ENCODE measurements at regions not wholly inside any gene's neighbourhood (a gene's known extent, or its start where the extent isn't known, plus 50 kb on each side); places are given as distances from the start of the nearest gene placed in this dataset.
A peak's percentile ranks its signal among the peaks of the same experiment; 100 is the strongest.
"Not testable (repeated sequence)": the region's sequence is repeated elsewhere in the genome, so short reads cannot be mapped to it uniquely, and the experiment has no call there.

- peaks cover 0 to 8% of the 10 kb centered on the region in 2 donors for H3K9me3 Mint-ChIP-seq
- DNase-seq (ENCODE audit: low spot score in 2 of 2) (no peak), ATAC-seq (no peak)
- no peak overlapping the region for H3K27ac Mint-ChIP-seq
- H3K36me3 Mint-ChIP-seq = no peaks in the 10 kb centered on the region
These were observed 187.9 kb upstream of the LMCD1 start for GRCh38 chr3:8313560-8314267.

DNA sequence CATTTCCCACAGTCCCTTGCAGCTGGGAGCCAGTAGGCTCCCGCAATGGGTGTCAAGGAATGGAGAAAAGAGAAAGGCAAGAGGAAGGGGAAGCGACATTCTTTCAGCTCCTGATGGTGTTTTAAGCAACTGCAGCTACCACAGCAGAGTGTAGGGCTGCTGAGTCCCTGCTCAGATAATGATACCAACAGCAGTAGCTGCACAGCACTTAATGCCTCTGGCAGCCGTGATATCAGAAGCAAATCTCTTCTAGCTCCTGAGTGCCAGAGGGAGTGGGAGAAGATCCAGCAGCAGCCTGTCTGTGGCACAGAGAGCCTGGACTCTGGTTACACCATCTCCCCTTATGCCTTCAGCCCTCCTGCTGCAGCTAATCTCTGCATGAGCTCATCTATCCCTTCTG is 186.1 kb upstream of the LMCD1 start:
- H3K27ac Mint-ChIP-seq; DNase-seq (ENCODE audit: low spot score in 2 of 2); ATAC-seq; H3K36me3 Mint-ChIP-seq; H3K9me3 Mint-ChIP-seq: not testable (repeated sequence)

GRCh38 chr3:8317661-8318649 is 183.7 kb upstream of the LMCD1 start:
- H3K36me3 Mint-ChIP-seq = no peaks in the 10 kb centered on the region
- DNase-seq (ENCODE audit: low spot score in 2 of 2) = no peak
- no peaks in the 10 kb centered on the region for H3K9me3 Mint-ChIP-seq
- no peak for ATAC-seq
- no peak overlapping the region for H3K27ac Mint-ChIP-seq

DNA sequence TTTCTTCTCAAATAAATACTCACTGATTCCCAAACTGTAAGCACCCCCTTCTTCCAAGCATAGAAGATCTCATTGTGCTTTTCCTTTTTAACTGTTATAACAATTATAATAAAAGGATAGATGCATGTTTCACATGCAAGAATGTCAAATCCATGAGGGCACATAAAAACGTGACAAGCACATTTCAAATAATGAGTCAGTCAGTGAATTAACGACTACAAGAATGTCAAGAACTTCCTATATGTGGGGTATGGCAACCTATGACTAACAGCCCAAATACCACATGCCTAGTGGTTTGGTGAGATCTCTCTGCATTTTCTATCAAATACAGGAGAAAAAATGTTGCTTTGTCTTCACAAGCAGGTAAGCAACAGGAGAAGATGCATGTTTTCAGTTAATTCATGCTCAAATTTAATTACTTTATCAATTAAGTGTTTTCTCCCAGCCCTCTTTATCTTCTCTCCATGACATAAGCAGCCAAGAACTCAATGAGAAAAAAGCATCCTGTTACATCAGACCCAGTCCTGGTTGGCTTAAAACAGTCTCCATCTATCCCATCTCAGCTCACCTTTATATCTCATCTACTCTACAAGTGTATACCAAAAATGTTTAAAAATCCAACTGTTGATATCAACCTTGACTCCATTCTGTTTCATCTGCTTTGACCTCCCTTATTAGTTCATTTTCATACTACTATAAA is 181.5 kb upstream of the LMCD1 start:
- ATAC-seq = peak; percentile 54 to 84
- no peaks in the 10 kb centered on the region for H3K36me3 Mint-ChIP-seq
- no peak overlapping the region for H3K27ac Mint-ChIP-seq
- DNase-seq (ENCODE audit: low spot score in 2 of 2) = no peak
- no peaks in the 10 kb centered on the region for H3K9me3 Mint-ChIP-seq

GRCh38 chr3:8320711-8321458 is 180.7 kb upstream of the LMCD1 start:
- ATAC-seq (no peak), DNase-seq (ENCODE audit: low spot score in 2 of 2) (no peak)
- Mint-ChIP-seq H3K36me3 (no peaks in the 10 kb centered on the region), H3K27ac (no peak overlapping the region), H3K9me3 (no peaks in the 10 kb centered on the region)

GRCh38 chr3:8324747-8325146 is 176.9 kb upstream of the LMCD1 start:
- ATAC-seq = peak; percentile 56 to 76

DNA sequence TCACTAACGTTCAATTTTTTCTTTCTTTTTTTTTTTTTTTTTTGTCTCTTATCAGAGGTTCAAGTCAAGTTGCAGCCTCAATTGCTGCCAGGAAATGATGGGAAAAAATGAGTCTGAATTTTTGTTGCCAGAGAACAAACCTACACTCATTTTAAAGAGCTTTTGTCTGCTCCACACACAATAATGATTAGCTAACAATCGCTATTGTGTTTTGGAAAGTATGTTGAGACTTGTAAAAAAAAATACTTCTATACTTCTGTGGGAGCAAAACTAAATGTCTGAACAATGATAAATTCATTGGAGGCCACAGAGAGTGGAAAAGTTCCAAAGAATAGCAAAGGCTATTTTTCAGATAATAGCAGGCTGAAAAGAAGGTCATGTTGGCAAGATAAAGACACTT is 176.3 kb upstream of the LMCD1 start:
- no peak for ATAC-seq
- no peaks in the 10 kb centered on the region for H3K9me3 Mint-ChIP-seq
- H3K27ac Mint-ChIP-seq = no peak overlapping the region
- DNase-seq (ENCODE audit: low spot score in 2 of 2) = no peak
- H3K36me3 Mint-ChIP-seq = no peaks in the 10 kb centered on the region

More at GRCh38 chr3:8324747-8325146, 176.9 kb upstream of the LMCD1 start:
- peak in 1 of 2 donors; percentile 19 for DNase-seq (ENCODE audit: low spot score in 2 of 2)
- H3K36me3 Mint-ChIP-seq = no peaks in the 10 kb centered on the region
- no peak overlapping the region for H3K27ac Mint-ChIP-seq
- H3K9me3 Mint-ChIP-seq = no peaks in the 10 kb centered on the region

DNA sequence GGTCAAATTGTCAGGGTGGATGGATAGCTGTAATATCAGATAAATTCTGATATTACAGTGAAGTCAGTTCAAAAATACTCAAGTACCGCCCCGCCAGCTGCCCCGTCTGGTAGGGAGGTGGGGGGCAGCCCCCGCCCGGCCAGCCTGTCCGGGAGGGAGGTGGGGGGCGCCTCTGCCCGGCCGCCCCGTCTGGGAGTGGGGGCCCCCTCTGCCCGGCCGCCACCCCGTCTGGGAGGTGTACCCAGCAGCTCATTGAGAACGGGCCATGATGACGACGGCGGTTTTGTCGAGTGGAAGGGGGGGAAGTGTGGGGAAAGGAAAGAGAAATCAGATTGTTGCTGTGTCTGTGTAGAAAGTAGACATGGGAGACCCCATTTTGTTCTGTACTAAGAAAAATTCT is 175.8 kb upstream of the LMCD1 start:
- H3K9me3 Mint-ChIP-seq; DNase-seq (ENCODE audit: low spot score in 2 of 2); ATAC-seq; H3K27ac Mint-ChIP-seq; H3K36me3 Mint-ChIP-seq: not testable (repeated sequence)

GRCh38 chr3:8327739-8328138 is 173.9 kb upstream of the LMCD1 start:
- no peaks in the 10 kb centered on the region for H3K36me3 Mint-ChIP-seq
- no peak overlapping the region for H3K27ac Mint-ChIP-seq
- H3K9me3 Mint-ChIP-seq = peaks cover 0 to 2% of the 10 kb centered on the region in 2 donors
- ATAC-seq (no peak), DNase-seq (ENCODE audit: low spot score in 2 of 2) (no peak)

- ATAC-seq = no peak
These were observed 172.7 kb upstream of the LMCD1 start for GRCh38 chr3:8328967-8329366.

GRCh38 chr3:8329598-8329997 is 172.0 kb upstream of the LMCD1 start:
- H3K36me3 Mint-ChIP-seq = no peaks in the 10 kb centered on the region
- DNase-seq (ENCODE audit: low spot score in 2 of 2) = no peak

More at GRCh38 chr3:8328967-8329366, 172.7 kb upstream of the LMCD1 start:
- DNase-seq (ENCODE audit: low spot score in 2 of 2) = no peak
- Mint-ChIP-seq H3K9me3 (peaks cover 0 to 4% of the 10 kb centered on the region in 2 donors), H3K36me3 (no peaks in the 10 kb centered on the region), H3K27ac (no peak overlapping the region)

DNA sequence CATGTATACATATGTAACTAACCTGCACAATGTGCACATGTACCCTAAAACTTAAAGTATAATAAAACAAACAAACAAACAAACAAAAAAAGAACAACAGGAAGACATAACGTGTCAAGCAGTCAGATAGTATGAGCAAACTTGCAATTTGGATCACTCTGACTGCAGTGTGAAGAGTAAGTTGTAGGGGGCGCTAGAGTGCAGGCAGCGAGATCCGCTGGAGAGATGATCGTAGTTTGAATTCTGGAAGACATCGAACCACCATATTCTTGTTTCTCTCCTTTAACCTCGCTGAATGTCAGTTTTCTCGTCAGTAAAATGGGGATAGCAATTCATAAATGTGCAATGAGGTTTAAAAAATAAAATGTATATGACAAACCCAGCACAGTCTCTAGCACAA is 165.2 kb upstream of the LMCD1 start:
- H3K36me3 Mint-ChIP-seq = no peaks in the 10 kb centered on the region
- no peak overlapping the region for H3K27ac Mint-ChIP-seq
- H3K9me3 Mint-ChIP-seq = peaks cover 0 to 4% of the 10 kb centered on the region in 2 donors
- no peak for ATAC-seq
- no peak for DNase-seq (ENCODE audit: low spot score in 2 of 2)

More at GRCh38 chr3:8329598-8329997, 172.0 kb upstream of the LMCD1 start:
- Mint-ChIP-seq H3K9me3 (peaks cover 0 to 4% of the 10 kb centered on the region in 2 donors), H3K27ac (no peak overlapping the region)
- no peak for ATAC-seq

DNA sequence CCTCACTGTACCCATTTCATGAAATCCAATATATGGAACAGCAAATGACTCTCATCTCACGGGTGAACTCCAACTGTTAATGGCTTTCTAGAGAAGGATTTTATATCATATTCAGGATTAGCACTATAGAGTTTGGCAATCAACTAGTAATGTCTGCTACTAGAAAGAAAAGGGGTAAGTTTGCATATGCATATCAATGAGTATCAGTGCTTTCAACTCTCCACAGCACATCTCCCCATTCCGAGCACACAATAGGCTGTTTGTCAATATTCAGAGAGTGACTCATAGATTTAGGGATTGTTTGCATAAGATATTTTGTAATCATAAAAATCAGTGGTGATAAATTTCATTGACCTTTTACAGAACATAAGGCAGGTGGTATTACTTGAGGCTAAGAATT is 163.2 kb upstream of the LMCD1 start:
- Mint-ChIP-seq H3K36me3 (no peaks in the 10 kb centered on the region), H3K9me3 (no peaks in the 10 kb centered on the region), H3K27ac (no peak overlapping the region)
- DNase-seq (ENCODE audit: low spot score in 2 of 2) (no peak), ATAC-seq (no peak)

GRCh38 chr3:8341821-8342247 is 159.8 kb upstream of the LMCD1 start:
- no peak for ATAC-seq
- Mint-ChIP-seq H3K27ac (no peak overlapping the region), H3K9me3 (peaks cover 0 to 16% of the 10 kb centered on the region in 2 donors), H3K36me3 (peaks cover 0 to 11% of the 10 kb centered on the region in 2 donors)
- no peak for DNase-seq (ENCODE audit: low spot score in 2 of 2)

- Mint-ChIP-seq H3K9me3 (peaks cover 0 to 16% of the 10 kb centered on the region in 2 donors), H3K27ac (no peak overlapping the region), H3K36me3 (peaks cover under 1 to 11% of the 10 kb centered on the region in 2 donors)
- DNase-seq (ENCODE audit: low spot score in 2 of 2) (no peak), ATAC-seq (no peak)
These were observed 158.6 kb upstream of the LMCD1 start for GRCh38 chr3:8343058-8343457.

DNA sequence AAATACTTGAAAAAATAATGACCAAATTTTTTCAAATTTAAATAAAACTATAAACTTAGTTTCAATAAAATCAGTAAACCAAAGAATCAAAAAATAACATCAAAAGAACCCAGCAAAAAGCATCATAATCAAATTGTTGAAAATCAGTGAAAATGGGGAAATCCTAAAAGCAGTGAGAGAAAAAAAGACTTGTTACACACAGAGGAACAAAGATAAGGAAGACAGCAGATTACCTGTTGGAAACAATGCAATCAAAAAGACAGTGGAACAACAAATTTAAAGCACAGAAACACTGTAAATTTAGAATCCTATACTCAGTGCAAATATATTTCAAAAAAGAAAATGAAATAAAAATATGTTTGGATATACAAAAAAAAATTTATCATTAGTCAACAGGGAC is 156.2 kb upstream of the LMCD1 start:
- H3K27ac Mint-ChIP-seq = no peak overlapping the region

More for the DNA sequence above, 156.2 kb upstream of the LMCD1 start:
- DNase-seq (ENCODE audit: low spot score in 2 of 2) (no peak), ATAC-seq (no peak)
- H3K36me3 Mint-ChIP-seq = peaks cover 5 to 11% of the 10 kb centered on the region in 2 donors
- peaks cover 7 to 16% of the 10 kb centered on the region in 2 donors for H3K9me3 Mint-ChIP-seq

Measured in activated naive CD4-positive, alpha-beta T cell treated with anti-CD3 and anti-CD28 coated beads, Interleukin-2, amount 50 U/mL, for 72 hours (primary cell).